H9 (cell line): ENCODE measurements at regions not wholly inside any gene's neighbourhood (a gene's known extent, or its start where the extent isn't known, plus 50 kb on each side); places are given as distances from the start of the nearest gene placed in this dataset.

ENCODE experiments used
- DNase-seq: peaks from one replicate; pipeline ENCODE4 v3.0.0-alpha.2; 2017
- H2AFZ ChIP-seq: one replicate; pipeline ENCODE4 v1.6.1; 2013; ENCODE audit warnings: mild to moderate bottlenecking, low read length, control low read depth, moderate library complexity
- H2AK5ac ChIP-seq: 2 replicates; pipeline ENCODE4 v1.6.1; 2013; ENCODE audit warnings: low read length, control low read depth, mixed read lengths; ENCODE audit not compliant: insufficient read length
- H2BK120ac ChIP-seq: one replicate; pipeline ENCODE4 v1.6.1; 2013; ENCODE audit warnings: low read depth, mild to moderate bottlenecking, low read length, control low read depth, inconsistent platforms; ENCODE audit not compliant: poor library complexity, severe bottlenecking
- H2BK12ac ChIP-seq: 2 replicates; pipeline ENCODE4 v1.6.1; 2013; ENCODE audit warnings: low read length, control low read depth, mixed read lengths, low read depth; ENCODE audit not compliant: insufficient read length
- H2BK15ac ChIP-seq: 2 replicates; pipeline ENCODE4 v1.6.1; 2013; ENCODE audit warnings: low read depth, low read length, control low read depth
- H2BK20ac ChIP-seq: one replicate; pipeline ENCODE4 v1.6.1; 2013; ENCODE audit warnings: low read depth, mild to moderate bottlenecking, low read length, control low read depth, inconsistent platforms; ENCODE audit not compliant: poor library complexity, severe bottlenecking
- H2BK5ac ChIP-seq: 2 replicates; pipeline ENCODE4 v1.6.1; 2013; ENCODE audit warnings: low read length, control low read depth, mixed read lengths; ENCODE audit not compliant: insufficient read length
- H3K14ac ChIP-seq: 2 replicates; pipeline ENCODE4 v1.6.1; 2013; ENCODE audit warnings: low read length, control low read depth; ENCODE audit not compliant: insufficient read depth
- H3K18ac ChIP-seq: 2 replicates; pipeline ENCODE4 v1.6.1; 2013; ENCODE audit warnings: low read depth, mild to moderate bottlenecking, mixed read lengths, low read length, control low read depth; ENCODE audit not compliant: insufficient read length
- H3K23ac ChIP-seq: 2 replicates; pipeline ENCODE4 v1.6.1; 2013; ENCODE audit warnings: low read length, control low read depth, mixed read lengths, low read depth; ENCODE audit not compliant: insufficient read length
- H3K23me2 ChIP-seq: 2 replicates; pipeline ENCODE4 v1.6.1; 2013; ENCODE audit warnings: low read depth, mild to moderate bottlenecking, mixed read lengths, low read length, control low read depth; ENCODE audit not compliant: insufficient read length, poor library complexity, severe bottlenecking
- H3K27ac ChIP-seq: 2 replicates; pipeline ENCODE4 v1.5.1; 2013; ENCODE audit warnings: low read length, control low read depth, mixed read lengths, low read depth; ENCODE audit not compliant: insufficient read length
- H3K27me3 ChIP-seq: 2 replicates; pipeline ENCODE4 v1.6.1; 2013; ENCODE audit warnings: low read length, control low read depth, inconsistent platforms; ENCODE audit not compliant: insufficient read depth
- H3K4ac ChIP-seq: 2 replicates; pipeline ENCODE4 v1.6.1; 2013; ENCODE audit warnings: low read depth, mild to moderate bottlenecking, control low read depth, inconsistent platforms, low read length, moderate library complexity
- H3K4me1 ChIP-seq: 2 replicates; pipeline ENCODE4 v1.6.1; 2013; ENCODE audit warnings: low read length, control low read depth, inconsistent platforms; ENCODE audit not compliant: insufficient read depth
- H3K4me2 ChIP-seq: 2 replicates; pipeline ENCODE4 v1.6.1; 2013; ENCODE audit warnings: low read length, control low read depth, mixed read lengths; ENCODE audit not compliant: insufficient read length, insufficient read depth
- H3K56ac ChIP-seq: 2 replicates; pipeline ENCODE4 v1.6.1; 2013; ENCODE audit warnings: low read depth, mild to moderate bottlenecking, mixed read lengths, low read length, control low read depth; ENCODE audit not compliant: insufficient read length
- H3K79me1 ChIP-seq: 2 replicates; pipeline ENCODE4 v1.6.1; 2013; ENCODE audit warnings: low read depth, mild to moderate bottlenecking, moderate library complexity, low read length, control low read depth, inconsistent platforms; ENCODE audit not compliant: insufficient read depth, poor library complexity, severe bottlenecking
- H3K79me2 ChIP-seq: 2 replicates; pipeline ENCODE4 v1.6.1; 2013; ENCODE audit warnings: low read length, control low read depth, inconsistent platforms; ENCODE audit not compliant: insufficient read depth
- H3K9ac ChIP-seq: 2 replicates; pipeline ENCODE4 v1.6.1; 2013; ENCODE audit warnings: low read length, control low read depth, mixed read lengths; ENCODE audit not compliant: insufficient read length; ENCODE audit errors: extremely low read depth
- H3K9me3 ChIP-seq: one replicate; pipeline ENCODE4 v1.6.1; 2013; ENCODE audit warnings: low read depth, low read length, inconsistent platforms; ENCODE audit not compliant: control insufficient read depth
- H3T11ph ChIP-seq: one replicate; pipeline ENCODE4 v1.6.1; 2013; ENCODE audit warnings: mild to moderate bottlenecking, low read length, control low read depth, inconsistent platforms
- H4K20me1 ChIP-seq: one replicate; pipeline ENCODE4 v1.6.1; 2013; ENCODE audit not compliant: control insufficient read depth, insufficient read length, insufficient read depth
- H4K5ac ChIP-seq: 2 replicates; pipeline ENCODE4 v1.6.1; 2013; ENCODE audit warnings: low read depth, mild to moderate bottlenecking, mixed read lengths, low read length, control low read depth; ENCODE audit not compliant: insufficient read length
- H4K8ac ChIP-seq: replicated peaks from 2 replicates; pipeline ENCODE4 v1.6.1; 2013; ENCODE audit warnings: low read length, control low read depth, mixed read lengths, low read depth; ENCODE audit not compliant: insufficient read length
- H4K91ac ChIP-seq: 2 replicates; pipeline ENCODE4 v1.6.1; 2013; ENCODE audit warnings: low read depth, mild to moderate bottlenecking, moderate library complexity, mixed read lengths, low read length, control low read depth; ENCODE audit not compliant: insufficient read length
- H3K27ac Mint-ChIP-seq, 3 experiments: 2 replicates in 2 of 3; 3 replicates in 1 of 3; pipeline ENCODE4 v1.8.0; 2020 to 2021; ENCODE audit warnings: mixed read lengths in 3 of 3, mild to moderate bottlenecking in 1 of 3, moderate library complexity in 1 of 3
- H3K27me3 Mint-ChIP-seq: 2 replicates; pipeline ENCODE4 v1.8.0; 2021; ENCODE audit warnings: low read depth, mild to moderate bottlenecking, moderate library complexity, mixed read lengths
- H3K36me3 Mint-ChIP-seq, 3 experiments: 2 replicates in 2 of 3; 3 replicates in 1 of 3; pipeline ENCODE4 v1.8.0; 2020 to 2021; ENCODE audit warnings: low read depth in 3 of 3, mixed read lengths in 3 of 3; ENCODE audit not compliant: insufficient read depth in 1 of 3
- H3K4me1 Mint-ChIP-seq, 2 experiments: 2 replicates each; pipeline ENCODE4 v1.8.0; 2020; ENCODE audit warnings: mixed read lengths in 2 of 2
- H3K4me3 Mint-ChIP-seq, 2 experiments: 2 replicates in 1 of 2; 3 replicates in 1 of 2; pipeline ENCODE4 v1.8.0; 2020 to 2021; ENCODE audit warnings: mild to moderate bottlenecking in 2 of 2, mixed read lengths in 2 of 2, moderate library complexity in 1 of 2
- H3K9me3 Mint-ChIP-seq, 2 experiments: 2 replicates in 1 of 2; 3 replicates in 1 of 2; pipeline ENCODE4 v1.8.0; 2020; ENCODE audit warnings: mild to moderate bottlenecking in 2 of 2, mixed read lengths in 2 of 2, moderate library complexity in 1 of 2
- WGBS: extraction: QIAGEN DNeasy Blood & Tissue Kit; methylation state at CpG from one replicate; pipeline ENCODE4 v1.1.7; 2013; ENCODE audit warnings: missing lambda C conversion rate, low lambda C conversion rate, mixed read lengths; ENCODE audit not compliant: insufficient read length; ENCODE audit errors: extremely low coverage; 5-methylcytosine and 5-hydroxymethylcytosine counted together
- TF ChIP-seq, protein P1 (sequence below): fragments of 200-600 bp; sonication (generic); conservative IDR thresholded peaks from 3 replicates; pipeline ENCODE4 v1.8.0; 2021; ENCODE audit warnings: antibody characterized with exemption, mild to moderate bottlenecking

DNA sequence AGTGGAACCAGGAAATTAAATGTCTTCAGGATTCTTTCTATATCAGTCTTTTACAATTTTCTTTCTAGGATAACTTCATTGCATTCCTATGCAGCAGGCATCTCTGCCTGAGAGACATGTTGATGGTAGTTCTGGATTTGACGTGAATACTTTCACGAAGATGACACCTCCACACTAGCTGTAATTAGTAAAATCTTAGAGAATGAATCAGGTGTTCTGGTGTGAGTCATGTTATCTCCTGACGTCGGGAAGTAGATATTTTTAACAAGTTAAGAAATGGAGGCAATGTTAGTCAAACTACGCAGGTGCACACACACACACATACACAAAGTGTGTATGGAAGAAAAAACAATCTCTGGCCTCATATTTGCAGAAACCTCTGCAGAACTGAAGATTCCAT lies 1661.3 kb upstream of the MIR17HG start:
- no peak overlapping the region for H3K27ac ChIP-seq
- TF ChIP-seq, protein P1, sequence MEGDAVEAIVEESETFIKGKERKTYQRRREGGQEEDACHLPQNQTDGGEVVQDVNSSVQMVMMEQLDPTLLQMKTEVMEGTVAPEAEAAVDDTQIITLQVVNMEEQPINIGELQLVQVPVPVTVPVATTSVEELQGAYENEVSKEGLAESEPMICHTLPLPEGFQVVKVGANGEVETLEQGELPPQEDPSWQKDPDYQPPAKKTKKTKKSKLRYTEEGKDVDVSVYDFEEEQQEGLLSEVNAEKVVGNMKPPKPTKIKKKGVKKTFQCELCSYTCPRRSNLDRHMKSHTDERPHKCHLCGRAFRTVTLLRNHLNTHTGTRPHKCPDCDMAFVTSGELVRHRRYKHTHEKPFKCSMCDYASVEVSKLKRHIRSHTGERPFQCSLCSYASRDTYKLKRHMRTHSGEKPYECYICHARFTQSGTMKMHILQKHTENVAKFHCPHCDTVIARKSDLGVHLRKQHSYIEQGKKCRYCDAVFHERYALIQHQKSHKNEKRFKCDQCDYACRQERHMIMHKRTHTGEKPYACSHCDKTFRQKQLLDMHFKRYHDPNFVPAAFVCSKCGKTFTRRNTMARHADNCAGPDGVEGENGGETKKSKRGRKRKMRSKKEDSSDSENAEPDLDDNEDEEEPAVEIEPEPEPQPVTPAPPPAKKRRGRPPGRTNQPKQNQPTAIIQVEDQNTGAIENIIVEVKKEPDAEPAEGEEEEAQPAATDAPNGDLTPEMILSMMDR: no peak
- H3K27me3 Mint-ChIP-seq: no peaks in the 10 kb centered on the region
- H2AK5ac ChIP-seq: no peak overlapping the region
- no peak overlapping the region for H3K18ac ChIP-seq
- no peaks in the 10 kb centered on the region for H3K27me3 ChIP-seq
- no peaks in the 10 kb centered on the region for H4K20me1 ChIP-seq
- H4K8ac ChIP-seq: no peak overlapping the region
- no peaks in the 10 kb centered on the region for H3K4me1 ChIP-seq
- no peaks in the 10 kb centered on the region; a peak in 1 of 7 replicates for H3K36me3 Mint-ChIP-seq
- no peaks in the 10 kb centered on the region for H3K9me3 Mint-ChIP-seq
- no peaks in the 10 kb centered on the region for H3K79me1 ChIP-seq
- no peaks in the 10 kb centered on the region for H3K23me2 ChIP-seq
- H2BK120ac ChIP-seq: no peak overlapping the region
- H2AFZ ChIP-seq: no peak overlapping the region
- no peak overlapping the region for H3K9ac ChIP-seq
- no peak overlapping the region for H2BK5ac ChIP-seq
- no peak overlapping the region for H4K91ac ChIP-seq
- no peaks in the 10 kb centered on the region for H3K9me3 ChIP-seq
- H2BK15ac ChIP-seq: no peak overlapping the region
- H3K23ac ChIP-seq: no peak overlapping the region
- H3K56ac ChIP-seq: no peak overlapping the region
- H2BK20ac ChIP-seq: no peak overlapping the region
- H3K4me2 ChIP-seq: no peak overlapping the region
- H3K4me3 Mint-ChIP-seq: no peak overlapping the region
- WGBS: no CpG with 5 or more reads among the region's 5 CpGs
- no peak for DNase-seq
- no peak overlapping the region for H3T11ph ChIP-seq
- no peak overlapping the region for H3K14ac ChIP-seq
- no peaks in the 10 kb centered on the region for H3K79me2 ChIP-seq
- H3K4me1 Mint-ChIP-seq: no peaks in the 10 kb centered on the region
- no peak overlapping the region for H4K5ac ChIP-seq
- no peak overlapping the region for H2BK12ac ChIP-seq
- no peak overlapping the region for H3K4ac ChIP-seq
- no peak overlapping the region for H3K27ac Mint-ChIP-seq
